ENCODE measurements at regions not wholly inside any gene's neighbourhood (a gene's known extent, or its start where the extent isn't known, plus 50 kb on each side); places are given as distances from the start of the nearest gene placed in this dataset.

DNA sequence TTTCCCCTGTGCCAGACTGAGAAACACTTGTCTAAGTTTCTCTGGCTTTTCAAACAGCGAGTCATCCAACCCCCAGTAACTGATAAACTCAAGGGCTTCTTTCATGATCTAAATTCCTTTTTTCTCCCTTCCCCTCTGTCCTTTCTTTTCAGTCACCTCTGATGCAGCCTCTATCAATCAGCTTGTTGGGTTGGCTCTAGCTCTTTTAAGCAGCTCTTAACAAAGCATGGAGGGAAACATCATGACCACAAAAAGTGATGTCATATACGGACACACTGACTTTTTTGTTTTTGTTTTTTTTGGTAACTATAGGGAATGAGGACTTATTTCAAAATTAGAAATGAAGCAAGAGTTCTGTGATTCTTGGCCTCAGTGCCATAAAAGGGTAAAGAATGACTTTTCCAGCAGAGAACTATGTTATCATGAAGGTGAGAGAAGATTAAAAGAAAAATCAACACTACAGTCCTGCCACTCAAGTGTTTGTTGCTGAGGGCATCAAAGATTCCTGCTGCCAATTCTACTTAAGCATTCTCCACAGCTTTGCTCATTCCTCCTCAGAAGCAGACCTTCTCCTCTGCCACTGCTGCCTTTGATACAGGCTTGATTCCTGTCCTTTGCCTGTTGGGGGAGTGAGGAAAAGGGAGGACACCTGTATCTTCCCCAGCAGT lies 457.0 kb upstream of the ONECUT1 start:
- Histone ChIP-seq H3K36me3 (replicated peaks; ENCODE audit: low read depth, low read length) (no peaks in the 10 kb centered on the region), H3K4me3 (ENCODE audit: low read length) (no peak overlapping the region), H3K9ac (ENCODE audit: low read length) (no peak overlapping the region), H3K4me1 (ENCODE audit: low read length) (no peaks in the 10 kb centered on the region), H3K27me3 (ENCODE audit: low read depth, low read length) (no peaks in the 10 kb centered on the region; the same call in 1 of the 2 replicates), H3K9me3 (ENCODE audit: insufficient read depth, low read length) (no peaks in the 10 kb centered on the region), H3K79me2 (ENCODE audit: low read length) (no peaks in the 10 kb centered on the region), H3K27ac (ENCODE audit: low read length) (no peak overlapping the region), H4K20me1 (ENCODE audit: insufficient read depth, low read length) (no peaks in the 10 kb centered on the region), H2AFZ (ENCODE audit: low read depth, low read length) (no peak overlapping the region), H3K4me2 (ENCODE audit: low read length) (no peak overlapping the region)
- no peak for TF ChIP-seq EZH2phosphoT487 (IDR thresholded peaks at IDR 0.05; ENCODE audit: low read depth)
- TF ChIP-seq, protein P1, sequence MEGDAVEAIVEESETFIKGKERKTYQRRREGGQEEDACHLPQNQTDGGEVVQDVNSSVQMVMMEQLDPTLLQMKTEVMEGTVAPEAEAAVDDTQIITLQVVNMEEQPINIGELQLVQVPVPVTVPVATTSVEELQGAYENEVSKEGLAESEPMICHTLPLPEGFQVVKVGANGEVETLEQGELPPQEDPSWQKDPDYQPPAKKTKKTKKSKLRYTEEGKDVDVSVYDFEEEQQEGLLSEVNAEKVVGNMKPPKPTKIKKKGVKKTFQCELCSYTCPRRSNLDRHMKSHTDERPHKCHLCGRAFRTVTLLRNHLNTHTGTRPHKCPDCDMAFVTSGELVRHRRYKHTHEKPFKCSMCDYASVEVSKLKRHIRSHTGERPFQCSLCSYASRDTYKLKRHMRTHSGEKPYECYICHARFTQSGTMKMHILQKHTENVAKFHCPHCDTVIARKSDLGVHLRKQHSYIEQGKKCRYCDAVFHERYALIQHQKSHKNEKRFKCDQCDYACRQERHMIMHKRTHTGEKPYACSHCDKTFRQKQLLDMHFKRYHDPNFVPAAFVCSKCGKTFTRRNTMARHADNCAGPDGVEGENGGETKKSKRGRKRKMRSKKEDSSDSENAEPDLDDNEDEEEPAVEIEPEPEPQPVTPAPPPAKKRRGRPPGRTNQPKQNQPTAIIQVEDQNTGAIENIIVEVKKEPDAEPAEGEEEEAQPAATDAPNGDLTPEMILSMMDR (IDR thresholded peaks at IDR 0.05; ENCODE audit: low read depth, low read length): no peak

DNA sequence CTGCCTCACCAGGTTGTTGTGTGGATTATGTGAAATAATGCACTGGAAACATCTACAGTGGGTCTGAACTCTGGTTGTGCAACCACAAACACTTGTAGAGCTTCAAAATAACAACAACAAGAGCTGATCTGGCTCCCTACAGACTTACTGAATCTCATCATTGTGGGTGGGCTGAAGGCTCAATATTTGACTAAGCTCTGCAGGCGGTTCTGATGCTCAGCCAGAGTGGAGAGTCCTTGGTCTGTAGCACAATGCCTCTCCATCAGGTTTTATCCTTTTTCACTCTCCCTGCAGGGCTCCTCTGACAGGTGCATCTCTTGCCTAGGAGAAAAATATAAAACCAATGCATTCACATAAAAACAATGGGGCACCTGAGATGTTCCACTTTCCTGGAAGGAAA lies 456.3 kb upstream of the ONECUT1 start:
- Histone ChIP-seq H3K79me2 (ENCODE audit: low read length) (no peaks in the 10 kb centered on the region), H3K9me3 (ENCODE audit: insufficient read depth, low read length) (no peaks in the 10 kb centered on the region), H3K27ac (ENCODE audit: low read length) (no peak overlapping the region), H3K4me1 (ENCODE audit: low read length) (no peaks in the 10 kb centered on the region), H3K4me3 (ENCODE audit: low read length) (no peak overlapping the region), H4K20me1 (ENCODE audit: insufficient read depth, low read length) (no peaks in the 10 kb centered on the region), H3K4me2 (ENCODE audit: low read length) (no peak overlapping the region), H3K9ac (ENCODE audit: low read length) (no peak overlapping the region), H3K27me3 (ENCODE audit: low read depth, low read length) (no peaks in the 10 kb centered on the region; the same call in 1 of the 2 replicates), H3K36me3 (replicated peaks; ENCODE audit: low read depth, low read length) (no peaks in the 10 kb centered on the region), H2AFZ (ENCODE audit: low read depth, low read length) (no peak overlapping the region)
- no peak for TF ChIP-seq EZH2phosphoT487 (IDR thresholded peaks at IDR 0.05; ENCODE audit: low read depth)
- TF ChIP-seq, protein P1 (IDR thresholded peaks at IDR 0.05; ENCODE audit: low read depth, low read length): no peak

DNA sequence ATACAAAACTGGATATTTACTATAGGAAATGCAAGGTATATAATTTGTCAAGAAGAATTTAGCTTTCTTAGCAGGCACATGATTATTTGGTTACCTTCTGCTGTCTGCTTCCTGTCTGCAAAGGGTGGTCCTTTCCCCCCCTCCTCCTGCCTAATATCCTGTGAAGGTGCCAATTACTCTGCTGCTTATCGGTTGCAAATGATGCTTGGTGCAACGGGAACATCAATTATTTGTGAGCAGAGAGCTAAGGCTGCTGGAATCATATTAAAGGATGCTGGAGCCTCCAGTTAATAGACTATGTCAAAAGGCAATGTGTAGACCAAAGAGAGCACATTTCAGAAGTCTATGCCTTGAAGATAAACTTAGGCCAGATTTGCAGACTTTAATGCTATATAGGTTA lies 443.7 kb upstream of the ONECUT1 start:
- H3K9me3 ChIP-seq (ENCODE audit: insufficient read depth, low read length): no peaks in the 10 kb centered on the region
- no peak overlapping the region for H3K27ac ChIP-seq (ENCODE audit: low read length)
- no peaks in the 10 kb centered on the region; the same call in 1 of the 2 replicates for H3K27me3 ChIP-seq (ENCODE audit: low read depth, low read length)
- no peak overlapping the region for H3K4me2 ChIP-seq (ENCODE audit: low read length)
- no peak overlapping the region for H2AFZ ChIP-seq (ENCODE audit: low read depth, low read length)
- no peak for TF ChIP-seq EZH2phosphoT487 (IDR thresholded peaks at IDR 0.05; ENCODE audit: low read depth)
- TF ChIP-seq, protein P1 (IDR thresholded peaks at IDR 0.05; ENCODE audit: low read depth, low read length): no peak
- no peaks in the 10 kb centered on the region for H4K20me1 ChIP-seq (ENCODE audit: insufficient read depth, low read length)
- H3K4me3 ChIP-seq (ENCODE audit: low read length): no peak overlapping the region
- H3K9ac ChIP-seq (ENCODE audit: low read length): no peak overlapping the region
- no peaks in the 10 kb centered on the region for H3K36me3 ChIP-seq (replicated peaks; ENCODE audit: low read depth, low read length)
- no peaks in the 10 kb centered on the region for H3K4me1 ChIP-seq (ENCODE audit: low read length)
- H3K79me2 ChIP-seq (ENCODE audit: low read length): no peaks in the 10 kb centered on the region

DNA sequence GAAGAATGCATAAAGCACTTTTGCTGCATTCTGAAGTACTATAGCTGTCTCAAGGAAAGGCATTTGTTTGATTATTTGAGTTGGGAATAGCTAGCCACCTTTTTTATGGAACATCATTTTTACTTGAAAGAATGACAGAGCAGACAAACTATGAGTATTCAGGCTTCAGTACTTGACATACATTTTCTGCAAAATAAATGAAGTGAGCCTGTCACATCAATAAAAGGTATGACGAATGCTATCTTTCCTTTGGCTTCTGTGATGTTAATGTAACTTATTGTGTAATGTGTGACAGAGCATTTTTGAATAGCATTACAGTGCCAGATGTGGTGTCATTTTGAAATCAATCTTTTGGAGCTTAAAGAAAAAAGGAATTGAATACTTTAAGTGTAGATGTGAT lies 440.3 kb upstream of the ONECUT1 start:
- TF ChIP-seq, protein P1 (IDR thresholded peaks at IDR 0.05; ENCODE audit: low read depth, low read length): no peak
- no peak for TF ChIP-seq EZH2phosphoT487 (IDR thresholded peaks at IDR 0.05; ENCODE audit: low read depth)
- Histone ChIP-seq H4K20me1 (ENCODE audit: insufficient read depth, low read length) (no peaks in the 10 kb centered on the region), H3K27me3 (ENCODE audit: low read depth, low read length) (no peaks in the 10 kb centered on the region), H3K9me3 (ENCODE audit: insufficient read depth, low read length) (no peaks in the 10 kb centered on the region), H2AFZ (ENCODE audit: low read depth, low read length) (no peak overlapping the region), H3K27ac (ENCODE audit: low read length) (no peak overlapping the region), H3K4me1 (ENCODE audit: low read length) (no peaks in the 10 kb centered on the region), H3K79me2 (ENCODE audit: low read length) (no peaks in the 10 kb centered on the region), H3K9ac (ENCODE audit: low read length) (no peak overlapping the region), H3K4me2 (ENCODE audit: low read length) (no peak overlapping the region), H3K36me3 (replicated peaks; ENCODE audit: low read depth, low read length) (no peaks in the 10 kb centered on the region), H3K4me3 (ENCODE audit: low read length) (no peak overlapping the region)
